Mesodermal cell (in vitro differentiated cells): ENCODE measurements at regions not wholly inside any gene's neighbourhood (a gene's known extent, or its start where the extent isn't known, plus 50 kb on each side); places are given as distances from the start of the nearest gene placed in this dataset.
"Not testable (repeated sequence)": the region's sequence is repeated elsewhere in the genome, so short reads cannot be mapped to it uniquely, and the experiment has no call there.

Experiments
- H3K27ac ChIP-seq: 2 replicates; pipeline ENCODE4 v1.7.0; 2013; ENCODE audit warnings: mild to moderate bottlenecking, low read depth, low read length, moderate library complexity; ENCODE audit not compliant: severe bottlenecking
- H3K36me3 ChIP-seq: 2 replicates; pipeline ENCODE4 v1.7.1; 2013; ENCODE audit warnings: mild to moderate bottlenecking, low read length, moderate library complexity; ENCODE audit not compliant: control insufficient read depth, insufficient read depth
- H3K4me1 ChIP-seq: one replicate; pipeline ENCODE4 v1.7.1; 2013; ENCODE audit warnings: mild to moderate bottlenecking, low read length; ENCODE audit not compliant: insufficient read depth, control insufficient read depth, poor library complexity, severe bottlenecking
- H3K4me3 ChIP-seq: 2 replicates; pipeline ENCODE4 v1.7.0; 2013; ENCODE audit warnings: low read length, control low read depth, mild to moderate bottlenecking; ENCODE audit not compliant: insufficient read depth, poor library complexity, severe bottlenecking; ENCODE audit errors: extremely low read depth
- H3K9me3 ChIP-seq: 2 replicates; pipeline ENCODE4 v1.7.1; 2013; ENCODE audit warnings: mild to moderate bottlenecking, low read length, moderate library complexity; ENCODE audit not compliant: control insufficient read depth
- WGBS, 2 experiments: methylation state at CpG; one replicate each; pipeline ENCODE4 v1.1.5; 2013; ENCODE audit warnings: missing lambda C conversion rate in 2 of 2; ENCODE audit not compliant: insufficient coverage in 2 of 2; 5-methylcytosine and 5-hydroxymethylcytosine counted together

GRCh38 chr10:44132361-44133289 lies 252.3 kb downstream of the CXCL12 start:
- H3K36me3 ChIP-seq, result no peaks in the 10 kb centered on the region
- 85 to 88% methylated on average over 9 to 11 of the region's 11 CpGs for WGBS, 2 experiments
- no peaks in the 10 kb centered on the region for H3K9me3 ChIP-seq
- H3K4me3 ChIP-seq, result no peak overlapping the region
- no peak overlapping the region for H3K27ac ChIP-seq
- no peaks in the 10 kb centered on the region for H3K4me1 ChIP-seq

DNA sequence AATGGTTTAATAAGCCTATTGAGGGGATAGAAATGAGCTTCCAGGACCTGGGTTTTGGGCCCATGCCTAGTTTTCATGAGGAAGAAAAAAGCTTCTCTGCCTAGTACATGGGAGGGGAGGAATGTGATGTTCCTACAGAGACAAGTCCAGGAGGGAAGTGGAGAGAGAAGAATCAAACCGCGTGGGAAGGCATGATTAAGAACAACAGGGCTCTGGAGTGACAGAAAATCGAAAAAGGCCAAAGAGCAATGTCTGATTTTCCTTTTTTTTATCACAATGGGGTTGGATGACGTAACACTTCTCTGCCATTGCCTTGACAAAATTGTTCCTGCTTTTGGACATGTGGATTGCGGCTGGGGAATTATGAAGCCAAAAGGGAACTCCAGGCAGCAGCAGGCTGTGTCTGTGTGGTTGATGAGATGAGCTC lies 258.6 kb downstream of the CXCL12 start:
- Histone ChIP-seq H3K4me3 (no peak overlapping the region), H3K36me3 (no peaks in the 10 kb centered on the region), H3K4me1 (no peaks in the 10 kb centered on the region), H3K27ac (no peak overlapping the region), H3K9me3 (no peaks in the 10 kb centered on the region)
- WGBS, 2 experiments, result 80 to 83% methylated on average over 4 to 5 of the region's 5 CpGs

- no CpG with 5 or more reads among the region's 1 CpG for WGBS, 2 experiments
- Histone ChIP-seq H3K27ac (no peak overlapping the region), H3K4me3 (no peak overlapping the region)
Measured at GRCh38 chr10:44125879-44126278, 259.0 kb downstream of the CXCL12 start.

DNA sequence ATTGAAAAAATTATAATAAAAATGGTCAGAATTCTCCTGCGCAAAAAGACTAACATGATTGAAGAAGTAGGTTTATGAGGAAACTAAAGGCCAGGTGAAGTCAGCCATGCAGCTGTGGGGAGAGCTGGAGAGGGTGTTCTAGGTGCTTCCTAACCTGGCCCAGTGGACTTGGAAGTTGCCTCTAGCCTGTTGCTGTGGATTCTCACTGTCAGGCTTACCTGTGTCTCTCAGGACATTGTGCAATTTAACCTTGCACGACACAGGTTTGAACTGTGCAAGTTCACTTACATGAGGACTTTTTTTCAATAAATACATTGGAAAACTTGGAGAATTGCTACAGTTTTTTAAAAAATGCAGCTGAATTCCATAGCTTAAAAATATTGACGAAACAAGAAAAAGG lies 266.4 kb downstream of the CXCL12 start:
- Histone ChIP-seq H3K4me3 (no peak overlapping the region), H3K27ac (no peak overlapping the region), H3K36me3 (no peaks in the 10 kb centered on the region), H3K4me1 (no peaks in the 10 kb centered on the region), H3K9me3 (no peaks in the 10 kb centered on the region)
- 83 to 100% methylated on average over 1 of the region's 3 CpGs for WGBS, 2 experiments

More at GRCh38 chr10:44125879-44126278, 259.0 kb downstream of the CXCL12 start:
- no peaks in the 10 kb centered on the region for H3K4me1 ChIP-seq
- no peaks in the 10 kb centered on the region for H3K36me3 ChIP-seq
- no peaks in the 10 kb centered on the region for H3K9me3 ChIP-seq

DNA sequence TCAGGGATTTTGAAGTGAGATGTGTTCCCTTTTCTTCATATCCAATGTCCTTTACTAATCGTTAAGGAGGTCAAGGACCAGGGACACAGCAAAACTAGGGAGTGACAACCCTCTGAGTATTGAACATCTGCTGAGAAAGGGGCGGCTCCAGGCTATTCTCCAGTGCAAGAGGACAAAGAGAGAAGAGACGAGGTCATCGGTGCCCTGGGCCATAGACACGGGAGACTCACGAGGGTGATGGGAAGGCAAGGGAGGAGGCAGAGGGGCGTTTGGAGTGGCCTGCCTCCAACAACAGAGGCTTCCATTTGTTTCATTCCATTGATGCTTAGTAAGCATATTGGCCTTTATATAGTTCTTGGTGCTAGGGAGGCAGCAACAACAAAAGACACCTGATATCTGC lies 268.4 kb downstream of the CXCL12 start:
- no peaks in the 10 kb centered on the region for H3K36me3 ChIP-seq
- no peaks in the 10 kb centered on the region for H3K9me3 ChIP-seq
- H3K27ac ChIP-seq, result no peak overlapping the region
- WGBS, 2 experiments, result 79 to 91% methylated on average over 4 to 6 of the region's 7 CpGs
- H3K4me1 ChIP-seq, result no peaks in the 10 kb centered on the region
- no peak overlapping the region for H3K4me3 ChIP-seq

- 70 to 75% methylated on average over 3 to 4 of the region's 5 CpGs for WGBS, 2 experiments
- Histone ChIP-seq H3K4me3 (no peak overlapping the region), H3K27ac (no peak overlapping the region), H3K4me1 (no peaks in the 10 kb centered on the region), H3K9me3 (no peaks in the 10 kb centered on the region), H3K36me3 (no peaks in the 10 kb centered on the region)
Measured at GRCh38 chr10:44115516-44115915, 269.4 kb downstream of the CXCL12 start.

GRCh38 chr10:44114441-44114840 lies 270.5 kb downstream of the CXCL12 start:
- H3K27ac ChIP-seq, result no peak overlapping the region
- H3K9me3 ChIP-seq, result no peaks in the 10 kb centered on the region
- H3K4me3 ChIP-seq, result no peak overlapping the region
- H3K36me3 ChIP-seq, result no peaks in the 10 kb centered on the region
- no peaks in the 10 kb centered on the region for H3K4me1 ChIP-seq
- 73 to 75% methylated on average over 1 of the region's 1 CpG for WGBS, 2 experiments

GRCh38 chr10:44112280-44112679 lies 272.6 kb downstream of the CXCL12 start:
- H3K27ac ChIP-seq, H3K9me3 ChIP-seq, H3K4me1 ChIP-seq, H3K36me3 ChIP-seq, H3K4me3 ChIP-seq: not testable (repeated sequence)
- WGBS, 2 experiments, result 59 to 64% methylated on average over 4 of the region's 4 CpGs

GRCh38 chr10:44105696-44106095 lies 279.2 kb downstream of the CXCL12 start:
- Histone ChIP-seq H3K9me3 (peaks cover 7% of the 10 kb centered on the region), H3K36me3 (no peaks in the 10 kb centered on the region), H3K4me1 (no peaks in the 10 kb centered on the region), H3K4me3 (no peak overlapping the region), H3K27ac (no peak overlapping the region)
- WGBS, 2 experiments, result 86 to 97% methylated on average over 1 to 3 of the region's 4 CpGs

- no peak overlapping the region for H3K4me3 ChIP-seq
- no peak overlapping the region for H3K27ac ChIP-seq
- WGBS, 2 experiments, result 71 to 83% methylated on average over 2 to 4 of the region's 5 CpGs
- peaks cover 7% of the 10 kb centered on the region for H3K9me3 ChIP-seq
- H3K36me3 ChIP-seq, result no peaks in the 10 kb centered on the region
- no peaks in the 10 kb centered on the region for H3K4me1 ChIP-seq
Measured at GRCh38 chr10:44102726-44103255, 282.1 kb downstream of the CXCL12 start.

- 60% methylated on average over 1 of the region's 1 CpG; no CpG with 5 or more reads in 1 of the 2 experiments for WGBS, 2 experiments
- no peaks in the 10 kb centered on the region for H3K36me3 ChIP-seq
- no peak overlapping the region for H3K4me3 ChIP-seq
- no peaks in the 10 kb centered on the region for H3K4me1 ChIP-seq
- peaks cover 7% of the 10 kb centered on the region for H3K9me3 ChIP-seq
- H3K27ac ChIP-seq, result no peak overlapping the region
Measured at GRCh38 chr10:44101082-44101481, 283.8 kb downstream of the CXCL12 start.
